Omental fat pad (tissue), 3 donors: ENCODE measurements at regions not wholly inside any gene's neighbourhood (a gene's known extent, or its start where the extent isn't known, plus 50 kb on each side); places are given as distances from the start of the nearest gene placed in this dataset.
"Not testable (repeated sequence)": the region's sequence is repeated elsewhere in the genome, so short reads cannot be mapped to it uniquely, and the experiment has no call there.

Experiments
- ATAC-seq: fragments of 150-250 bp; one replicate; pipeline ENCODE4 v1.9.1; 2016; ENCODE audit warnings: mild to moderate bottlenecking, moderate library complexity; ENCODE audit not compliant: low FRiP score
- DNase-seq: peaks from one replicate; pipeline ENCODE4 v3.0.0-alpha.2; 2019; ENCODE audit warnings: low spot score
- TF ChIP-seq, protein P1 (sequence below), 3 donors: fragments of 450-650 bp; IDR thresholded peaks; one replicate each; pipeline ENCODE4 v1.5.1; 2016 to 2017; ENCODE audit warnings: antibody characterized with exemption in 3 of 3, mild to moderate bottlenecking in 3 of 3, moderate library complexity in 2 of 3

DNA sequence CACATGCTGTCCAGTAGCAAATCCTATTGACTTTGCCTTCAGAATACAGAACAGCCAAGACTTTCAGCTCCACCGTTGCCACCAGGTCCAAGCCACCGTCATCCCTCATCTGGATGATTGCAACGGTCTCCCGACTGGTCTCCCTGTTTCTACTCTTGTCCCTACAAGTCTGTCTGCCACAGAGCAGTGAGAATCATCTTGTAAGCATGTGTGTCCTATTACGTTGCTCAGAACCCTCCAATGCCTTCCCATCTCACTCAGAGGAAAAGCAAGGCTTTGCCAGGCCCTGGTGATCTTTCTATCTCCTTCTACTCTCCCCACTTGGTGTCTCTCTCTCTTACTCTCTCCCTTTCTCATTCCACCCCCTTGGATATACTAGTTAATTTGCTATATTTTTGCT, 76.7 kb upstream of the GDNF start:
- ATAC-seq: no peak
- DNase-seq: no peak
- TF ChIP-seq, protein P1, sequence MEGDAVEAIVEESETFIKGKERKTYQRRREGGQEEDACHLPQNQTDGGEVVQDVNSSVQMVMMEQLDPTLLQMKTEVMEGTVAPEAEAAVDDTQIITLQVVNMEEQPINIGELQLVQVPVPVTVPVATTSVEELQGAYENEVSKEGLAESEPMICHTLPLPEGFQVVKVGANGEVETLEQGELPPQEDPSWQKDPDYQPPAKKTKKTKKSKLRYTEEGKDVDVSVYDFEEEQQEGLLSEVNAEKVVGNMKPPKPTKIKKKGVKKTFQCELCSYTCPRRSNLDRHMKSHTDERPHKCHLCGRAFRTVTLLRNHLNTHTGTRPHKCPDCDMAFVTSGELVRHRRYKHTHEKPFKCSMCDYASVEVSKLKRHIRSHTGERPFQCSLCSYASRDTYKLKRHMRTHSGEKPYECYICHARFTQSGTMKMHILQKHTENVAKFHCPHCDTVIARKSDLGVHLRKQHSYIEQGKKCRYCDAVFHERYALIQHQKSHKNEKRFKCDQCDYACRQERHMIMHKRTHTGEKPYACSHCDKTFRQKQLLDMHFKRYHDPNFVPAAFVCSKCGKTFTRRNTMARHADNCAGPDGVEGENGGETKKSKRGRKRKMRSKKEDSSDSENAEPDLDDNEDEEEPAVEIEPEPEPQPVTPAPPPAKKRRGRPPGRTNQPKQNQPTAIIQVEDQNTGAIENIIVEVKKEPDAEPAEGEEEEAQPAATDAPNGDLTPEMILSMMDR (IDR thresholded peaks at IDR 0.05): no peak

GRCh38 chr5:37915097-37915736, 75.4 kb upstream of the GDNF start:
- ATAC-seq: no peak
- TF ChIP-seq, protein P1 (IDR thresholded peaks at IDR 0.05): no peak

GRCh38 chr5:37909610-37910266, 69.9 kb upstream of the GDNF start:
- not testable (repeated sequence) for ATAC-seq, DNase-seq

More at GRCh38 chr5:37915097-37915736, 75.4 kb upstream of the GDNF start:
- no peak for DNase-seq

DNA sequence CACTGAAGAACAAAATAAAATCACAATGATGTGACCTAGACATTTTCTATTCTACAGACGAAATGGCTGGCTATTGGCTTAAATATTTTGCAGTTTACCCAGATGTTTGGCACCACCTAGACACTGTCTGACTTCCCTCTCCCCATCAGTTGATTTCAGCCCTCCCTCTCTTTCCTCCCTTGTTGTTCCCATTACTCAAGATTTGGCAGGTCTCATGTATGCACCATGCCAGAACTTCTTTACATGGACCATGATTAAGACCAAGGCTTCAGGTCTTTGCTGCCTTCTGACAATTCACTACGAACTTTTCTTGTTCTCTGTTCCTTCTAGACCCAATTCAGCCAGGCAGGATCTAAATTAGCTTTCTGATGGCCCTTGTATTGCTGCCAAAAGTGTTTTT, 66.6 kb upstream of the GDNF start:
- ATAC-seq: no peak
- TF ChIP-seq, protein P1 (IDR thresholded peaks at IDR 0.05): no peak
- DNase-seq: no peak

DNA sequence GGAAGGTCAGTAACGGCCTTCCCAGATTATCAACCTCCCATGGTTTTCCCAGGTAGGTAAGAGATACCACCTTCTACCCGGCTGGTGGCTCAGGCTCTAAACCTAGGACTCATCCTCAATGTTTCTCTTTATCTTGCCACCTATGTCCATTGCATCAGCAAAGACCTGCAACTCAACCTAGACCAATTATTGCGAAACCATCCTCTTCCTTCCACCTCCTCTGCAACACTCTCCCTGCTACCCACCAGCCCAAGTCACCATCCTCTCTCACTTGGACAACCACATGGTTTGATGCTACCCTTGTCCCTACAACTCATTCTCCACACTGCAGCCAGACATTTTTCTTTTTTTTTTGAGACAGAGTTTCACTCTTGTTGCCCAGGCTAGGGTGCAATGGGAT, 65.4 kb upstream of the GDNF start:
- ATAC-seq: no peak
- TF ChIP-seq, protein P1 (IDR thresholded peaks at IDR 0.05): no peak
- no peak for DNase-seq

GRCh38 chr5:37902323-37902722, 62.5 kb upstream of the GDNF start:
- TF ChIP-seq, protein P1 (IDR thresholded peaks at IDR 0.05): no peak
- ATAC-seq (no peak), DNase-seq (no peak)

GRCh38 chr5:37900692-37901091, 60.9 kb upstream of the GDNF start:
- DNase-seq (no peak), ATAC-seq (no peak)
- TF ChIP-seq, protein P1 (IDR thresholded peaks at IDR 0.05): no peak
